ENCODE measurements at regions not wholly inside any gene's neighbourhood (a gene's known extent, or its start where the extent isn't known, plus 50 kb on each side); places are given as distances from the start of the nearest gene placed in this dataset.

GRCh38 chr5:23677996-23678395 is 170.6 kb downstream of the PRDM9 start:
- ChIA-PET SMC1A (ENCODE audit: uncharacterized antibody, unreplicated experiment) (no interaction called here), RAD21 (ENCODE audit: unreplicated experiment) (no interaction called here), CTCF (no interaction called here), POLR2A (no interaction called here)
- no peak for FAIRE-seq
- Histone ChIP-seq H3K79me2 (ENCODE audit: control insufficient read depth, insufficient read depth, low read length) (no peaks in the 10 kb centered on the region), H3K4me3 (no peak overlapping the region), H2AFZ (ENCODE audit: control insufficient read depth, low read depth, low read length) (no peak overlapping the region), H3K9ac (ENCODE audit: control insufficient read depth, insufficient read depth, low read length) (no peak overlapping the region), H3K4me1 (ENCODE audit: control insufficient read depth, insufficient read depth, low read length) (no peaks in the 10 kb centered on the region), H4K20me1 (ENCODE audit: control insufficient read depth, insufficient read depth) (no peaks in the 10 kb centered on the region), H3K27me3 (replicated peaks in 1 of 2; ENCODE audit: control insufficient read depth in 2 of 2, insufficient read depth in 2 of 2, low read length in 1 of 2) (no peaks in the 10 kb centered on the region), H3K9me3 (replicated peaks; ENCODE audit: control insufficient read depth, insufficient read depth, low read length) (no peaks in the 10 kb centered on the region; the same call in 2 of the 3 replicates), H3K4me2 (ENCODE audit: control insufficient read depth, insufficient read depth) (no peak overlapping the region), H3K36me3 (ENCODE audit: control insufficient read depth in 2 of 2, insufficient read depth in 2 of 2, low read length in 1 of 2) (no peaks in the 10 kb centered on the region), H3K27ac (ENCODE audit: control insufficient read depth, insufficient read depth) (no peak overlapping the region)
- no TSS peak for BruUV-seq (replicated peaks)
- DNase-seq (ENCODE audit: low read depth, low spot score), result no peak
- TF ChIP-seq SP1 (IDR thresholded peaks at IDR 0.05; ENCODE audit: low read depth, low read length), result no peak
- intact Hi-C loops (cut with micrococcal nuclease; ENCODE audit: unreplicated experiment), result no loop called here
- in situ Hi-C loops (cut with MboI), result no loop called here
- no peak for ATAC-seq
- 0% methylated on average over 1 of the region's 1 CpG for whole genome bisulfite sequencing (ENCODE audit: insufficient coverage, insufficient replicate concordance, low lambda C conversion rate, missing lambda C conversion rate)

DNA sequence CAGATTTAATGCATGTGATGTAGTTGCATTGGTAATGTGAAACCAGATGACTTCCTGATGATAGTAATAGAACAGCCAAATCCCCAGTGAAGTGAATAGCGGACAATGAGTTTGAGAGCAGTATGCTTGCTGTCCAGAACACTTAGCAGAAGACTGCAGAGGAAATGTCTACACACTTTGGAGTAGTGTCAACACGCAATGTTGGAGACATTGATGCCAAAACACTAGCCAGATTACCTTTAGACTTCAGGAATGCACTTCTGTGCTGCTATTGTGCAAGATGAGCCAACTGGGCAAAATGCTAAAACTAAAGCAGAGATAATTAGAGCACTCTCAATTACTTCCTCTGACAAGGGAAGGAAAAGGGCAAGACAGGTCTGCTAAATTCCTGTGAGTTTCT is 176.7 kb downstream of the PRDM9 start:
- Histone ChIP-seq H2AFZ (ENCODE audit: control insufficient read depth, low read depth, low read length) (no peak overlapping the region), H3K9ac (ENCODE audit: control insufficient read depth, insufficient read depth, low read length) (no peak overlapping the region), H3K4me2 (ENCODE audit: control insufficient read depth, insufficient read depth) (no peak overlapping the region), H3K27ac (ENCODE audit: control insufficient read depth, insufficient read depth) (no peak overlapping the region), H3K9me3 (replicated peaks; ENCODE audit: control insufficient read depth, insufficient read depth, low read length) (no peaks in the 10 kb centered on the region), H3K27me3 (replicated peaks in 1 of 2; ENCODE audit: control insufficient read depth in 2 of 2, insufficient read depth in 2 of 2, low read length in 1 of 2) (no peaks in the 10 kb centered on the region), H3K4me1 (ENCODE audit: control insufficient read depth, insufficient read depth, low read length) (no peaks in the 10 kb centered on the region), H4K20me1 (ENCODE audit: control insufficient read depth, insufficient read depth) (no peaks in the 10 kb centered on the region), H3K36me3 (ENCODE audit: control insufficient read depth in 2 of 2, insufficient read depth in 2 of 2, low read length in 1 of 2) (no peaks in the 10 kb centered on the region), H3K79me2 (ENCODE audit: control insufficient read depth, insufficient read depth, low read length) (no peaks in the 10 kb centered on the region), H3K4me3 (no peak overlapping the region)
- ChIA-PET CTCF (no interaction called here), SMC1A (ENCODE audit: uncharacterized antibody, unreplicated experiment) (no interaction called here), RAD21 (ENCODE audit: unreplicated experiment) (no interaction called here), POLR2A (no interaction called here)
- in situ Hi-C loops (cut with MboI) (no loop called here), intact Hi-C loops (cut with micrococcal nuclease; ENCODE audit: unreplicated experiment) (no loop called here)
- ATAC-seq (no peak), DNase-seq (ENCODE audit: low read depth, low spot score) (no peak), FAIRE-seq (no peak)
- WGBS (ENCODE audit: insufficient coverage, insufficient replicate concordance, low lambda C conversion rate, missing lambda C conversion rate), result 3% methylated on average over 2 of the region's 2 CpGs
- no TSS peak for BruUV-seq (replicated peaks)
- TF ChIP-seq, protein P1, sequence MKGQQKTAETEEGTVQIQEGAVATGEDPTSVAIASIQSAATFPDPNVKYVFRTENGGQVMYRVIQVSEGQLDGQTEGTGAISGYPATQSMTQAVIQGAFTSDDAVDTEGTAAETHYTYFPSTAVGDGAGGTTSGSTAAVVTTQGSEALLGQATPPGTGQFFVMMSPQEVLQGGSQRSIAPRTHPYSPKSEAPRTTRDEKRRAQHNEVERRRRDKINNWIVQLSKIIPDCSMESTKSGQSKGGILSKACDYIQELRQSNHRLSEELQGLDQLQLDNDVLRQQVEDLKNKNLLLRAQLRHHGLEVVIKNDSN (IDR thresholded peaks at IDR 0.05; ENCODE audit: borderline replicate concordance, extremely low read length, insufficient read depth, low read depth, low read length), result no peak
- TF ChIP-seq TCF7 (IDR thresholded peaks at IDR 0.05; ENCODE audit: borderline replicate concordance) (no peak), ZSCAN29 (IDR thresholded peaks at IDR 0.05) (no peak), SREBF1 (IDR thresholded peaks at IDR 0.05; ENCODE audit: low read length) (no peak), NR2F1 (conservative IDR thresholded peaks at IDR 0.05) (no peak), SP1 (IDR thresholded peaks at IDR 0.05; ENCODE audit: low read depth, low read length) (no peak), ZNF687 (IDR thresholded peaks at IDR 0.05) (no peak), EZH2 (IDR thresholded peaks at IDR 0.05; ENCODE audit: borderline replicate concordance, control insufficient read depth, low read depth, low read length) (no peak), HDGF (IDR thresholded peaks at IDR 0.05) (no peak), SUPT20H (IDR thresholded peaks at IDR 0.05; ENCODE audit: borderline replicate concordance, control insufficient read depth, low read depth, low read length) (no peak), SMARCA5 (IDR thresholded peaks at IDR 0.05) (no peak), SIX5 (IDR thresholded peaks at IDR 0.05; ENCODE audit: low read depth, low read length, severe bottlenecking) (no peak), HDAC2 (IDR thresholded peaks at IDR 0.05) (no peak)
- TF ChIP-seq, protein P2, sequence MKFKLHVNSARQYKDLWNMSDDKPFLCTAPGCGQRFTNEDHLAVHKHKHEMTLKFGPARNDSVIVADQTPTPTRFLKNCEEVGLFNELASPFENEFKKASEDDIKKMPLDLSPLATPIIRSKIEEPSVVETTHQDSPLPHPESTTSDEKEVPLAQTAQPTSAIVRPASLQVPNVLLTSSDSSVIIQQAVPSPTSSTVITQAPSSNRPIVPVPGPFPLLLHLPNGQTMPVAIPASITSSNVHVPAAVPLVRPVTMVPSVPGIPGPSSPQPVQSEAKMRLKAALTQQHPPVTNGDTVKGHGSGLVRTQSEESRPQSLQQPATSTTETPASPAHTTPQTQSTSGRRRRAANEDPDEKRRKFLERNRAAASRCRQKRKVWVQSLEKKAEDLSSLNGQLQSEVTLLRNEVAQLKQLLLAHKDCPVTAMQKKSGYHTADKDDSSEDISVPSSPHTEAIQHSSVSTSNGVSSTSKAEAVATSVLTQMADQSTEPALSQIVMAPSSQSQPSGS (IDR thresholded peaks at IDR 0.05; ENCODE audit: low read length), result no peak

All from GM12878 (cell line).